ENCODE measurements at regions not wholly inside any gene's neighbourhood (a gene's known extent, or its start where the extent isn't known, plus 50 kb on each side); places are given as distances from the start of the nearest gene placed in this dataset.

- DNase-seq (ENCODE audit: low read depth in 2 of 2) = no peak
These were observed 91.5 kb upstream of the BEND6 start for GRCh38 chr6:56863366-56863765.

GRCh38 chr6:56862415-56863175, 92.3 kb upstream of the BEND6 start:
- no peak for DNase-seq (ENCODE audit: low read depth in 2 of 2)

- DNase-seq (ENCODE audit: low read depth in 2 of 2) = no peak
These were observed 94.4 kb upstream of the BEND6 start for GRCh38 chr6:56860475-56860874.

- no peak for DNase-seq (ENCODE audit: low read depth in 2 of 2)
These were observed 98.8 kb upstream of the BEND6 start for GRCh38 chr6:56856036-56856580.

- DNase-seq (ENCODE audit: low read depth in 2 of 2) = no peak
These were observed 100.8 kb upstream of the BEND6 start for GRCh38 chr6:56854086-56854485.

- no peak for DNase-seq (ENCODE audit: low read depth in 2 of 2)
These were observed 101.4 kb upstream of the BEND6 start for GRCh38 chr6:56853541-56853940.

- no peak for DNase-seq (ENCODE audit: low read depth in 2 of 2)
These were observed 102.5 kb upstream of the BEND6 start for GRCh38 chr6:56852260-56853010.

GRCh38 chr6:56851541-56852259, 103.2 kb upstream of the BEND6 start:
- DNase-seq (ENCODE audit: low read depth in 2 of 2) = no peak

GRCh38 chr6:56851074-56851473, 103.8 kb upstream of the BEND6 start:
- DNase-seq (ENCODE audit: low read depth in 2 of 2) = no peak

- no peak for DNase-seq (ENCODE audit: low read depth in 2 of 2)
These were observed 104.3 kb upstream of the BEND6 start for GRCh38 chr6:56850626-56851025.

GRCh38 chr6:56849896-56850295, 105.0 kb upstream of the BEND6 start:
- no peak for DNase-seq (ENCODE audit: low read depth in 2 of 2)

GRCh38 chr6:56848105-56848504, 106.8 kb upstream of the BEND6 start:
- no peak for DNase-seq (ENCODE audit: low read depth in 2 of 2)

GRCh38 chr6:56845032-56845431, 109.9 kb upstream of the BEND6 start:
- no peak for DNase-seq (ENCODE audit: low read depth in 2 of 2)

GRCh38 chr6:56843476-56844349, 111.2 kb upstream of the BEND6 start:
- peak in 1 of 2 donors; percentile 13 for DNase-seq (ENCODE audit: low read depth in 2 of 2)

- DNase-seq (ENCODE audit: low read depth in 2 of 2) = no peak
These were observed 112.0 kb upstream of the BEND6 start for GRCh38 chr6:56842686-56843475.

- no peak for DNase-seq (ENCODE audit: low read depth in 2 of 2)
These were observed 113.2 kb upstream of the BEND6 start for GRCh38 chr6:56841751-56842150.

GRCh38 chr6:56841381-56841749, 113.5 kb upstream of the BEND6 start:
- no peak for DNase-seq (ENCODE audit: low read depth in 2 of 2)

GRCh38 chr6:56840467-56841380, 114.2 kb upstream of the BEND6 start:
- no peak for DNase-seq (ENCODE audit: low read depth in 2 of 2)

- no peak for DNase-seq (ENCODE audit: low read depth in 2 of 2)
These were observed 115.2 kb upstream of the BEND6 start for GRCh38 chr6:56839533-56840183.

Data from stimulated activated CD8-positive, alpha-beta memory T cell treated with anti-CD3 and anti-CD28 coated beads, Interleukin-15, amount 100 ng/mL, for 4 hours (primary cell).